Gastroesophageal sphincter (tissue), 4 donors: ENCODE measurements at regions not wholly inside any gene's neighbourhood (a gene's known extent, or its start where the extent isn't known, plus 50 kb on each side); places are given as distances from the start of the nearest gene placed in this dataset.
"Not testable (repeated sequence)": the region's sequence is repeated elsewhere in the genome, so short reads cannot be mapped to it uniquely, and the experiment has no call there.

Source experiments
- ATAC-seq: fragments of 150-250 bp; one replicate; pipeline ENCODE4 v1.9.1; 2016; ENCODE audit warnings: mild to moderate bottlenecking, moderate library complexity
- H3K27ac ChIP-seq, 4 donors: fragments of 200-600 bp; sonication (generic) in 3 of 4; 1 replicate in 3 of 4; 2 replicates in 1 of 4; pipeline ENCODE4 v1.5.1; 2016 to 2019
- H3K27me3 ChIP-seq: fragments of 200-600 bp; sonication (generic); one replicate; pipeline ENCODE4 v1.5.1; 2019
- H3K36me3 ChIP-seq, 2 donors: fragments of 200-600 bp; sonication (generic); one replicate each; pipeline ENCODE4 v1.5.1; 2019; ENCODE audit warnings: control low read depth in 1 of 2
- H3K4me1 ChIP-seq, 3 donors: fragments of 200-600 bp; sonication (generic); 1 replicate in 2 of 3; 2 replicates in 1 of 3; pipeline ENCODE4 v1.5.1; 2016 to 2019; ENCODE audit warnings: control low read depth in 2 of 3
- H3K4me3 ChIP-seq, 2 donors: fragments of 200-600 bp; sonication (generic); one replicate each; pipeline ENCODE4 v1.5.1; 2019; ENCODE audit warnings: mild to moderate bottlenecking in 1 of 2, moderate library complexity in 1 of 2
- H3K9me3 ChIP-seq, 3 donors: fragments of 200-600 bp; sonication (generic); one replicate each; pipeline ENCODE4 v1.5.1; 2017 to 2019; ENCODE audit warnings: control low read depth in 2 of 3
- EP300 ChIP-seq: sonication (generic); formaldehyde crosslinking; IDR thresholded peaks from one replicate; pipeline ENCODE4 v1.6.1; 2017; ENCODE audit warnings: antibody characterized with exemption, mild to moderate bottlenecking
- POLR2A ChIP-seq, 2 donors: fragments of 450-650 bp; IDR thresholded peaks; one replicate each; pipeline ENCODE4 v1.6.1; 2017; ENCODE audit warnings: antibody characterized with exemption in 2 of 2, mild to moderate bottlenecking in 2 of 2, moderate library complexity in 1 of 2
- POLR2AphosphoS5 ChIP-seq: sonication (generic); formaldehyde crosslinking; IDR thresholded peaks from one replicate; pipeline ENCODE4 v1.6.1; 2017; ENCODE audit warnings: antibody characterized with exemption
- WGBS, 2 donors: methylation state at CpG; one replicate each; pipeline ENCODE4 v1.1.5; 2018; ENCODE audit warnings: low coverage in 1 of 2; 5-methylcytosine and 5-hydroxymethylcytosine counted together
- TF ChIP-seq, protein P1 (sequence below), 4 experiments: fragments of 200-600 bp in 2 of 4; fragments of 450-650 bp in 2 of 4; sonication (generic) in 1 of 4; IDR thresholded peaks; one replicate each; pipeline ENCODE4 v1.5.1; 2017 to 2019; ENCODE audit warnings: antibody characterized with exemption in 4 of 4, mild to moderate bottlenecking in 2 of 4, moderate library complexity in 2 of 4

DNA sequence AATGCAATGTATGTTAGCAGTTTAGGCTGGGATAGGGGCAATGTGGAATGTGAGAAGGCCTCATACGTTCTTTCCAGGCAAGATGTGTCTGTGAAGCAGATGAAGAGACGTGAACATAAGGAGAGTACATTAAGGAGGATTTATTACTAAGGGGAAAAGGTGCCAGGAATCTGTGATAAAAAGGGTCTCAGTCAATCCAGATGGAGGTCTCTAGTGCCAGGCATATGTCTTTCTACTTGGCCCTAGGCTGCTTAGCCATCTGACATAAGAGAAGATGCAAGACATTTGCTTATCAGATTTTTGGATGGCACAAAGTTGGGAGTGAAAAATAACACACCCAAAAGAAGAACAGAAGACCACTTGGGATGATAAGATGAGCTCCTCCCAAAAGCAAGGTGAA is 93.0 kb upstream of the PRKG2 start:
- H3K9me3 ChIP-seq: no peaks in the 10 kb centered on the region
- WGBS, 2 donors: 57 to 87% methylated on average over 2 of the region's 2 CpGs
- no peak for ATAC-seq
- H3K27me3 ChIP-seq: no peaks in the 10 kb centered on the region
- TF ChIP-seq, protein P1, sequence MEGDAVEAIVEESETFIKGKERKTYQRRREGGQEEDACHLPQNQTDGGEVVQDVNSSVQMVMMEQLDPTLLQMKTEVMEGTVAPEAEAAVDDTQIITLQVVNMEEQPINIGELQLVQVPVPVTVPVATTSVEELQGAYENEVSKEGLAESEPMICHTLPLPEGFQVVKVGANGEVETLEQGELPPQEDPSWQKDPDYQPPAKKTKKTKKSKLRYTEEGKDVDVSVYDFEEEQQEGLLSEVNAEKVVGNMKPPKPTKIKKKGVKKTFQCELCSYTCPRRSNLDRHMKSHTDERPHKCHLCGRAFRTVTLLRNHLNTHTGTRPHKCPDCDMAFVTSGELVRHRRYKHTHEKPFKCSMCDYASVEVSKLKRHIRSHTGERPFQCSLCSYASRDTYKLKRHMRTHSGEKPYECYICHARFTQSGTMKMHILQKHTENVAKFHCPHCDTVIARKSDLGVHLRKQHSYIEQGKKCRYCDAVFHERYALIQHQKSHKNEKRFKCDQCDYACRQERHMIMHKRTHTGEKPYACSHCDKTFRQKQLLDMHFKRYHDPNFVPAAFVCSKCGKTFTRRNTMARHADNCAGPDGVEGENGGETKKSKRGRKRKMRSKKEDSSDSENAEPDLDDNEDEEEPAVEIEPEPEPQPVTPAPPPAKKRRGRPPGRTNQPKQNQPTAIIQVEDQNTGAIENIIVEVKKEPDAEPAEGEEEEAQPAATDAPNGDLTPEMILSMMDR (IDR thresholded peaks at IDR 0.05): no peak
- TF ChIP-seq POLR2A (IDR thresholded peaks at IDR 0.05) (no peak), POLR2AphosphoS5 (no peak), EP300 (no peak)
- H3K4me3 ChIP-seq: no peak overlapping the region
- H3K4me1 ChIP-seq: no peaks in the 10 kb centered on the region
- no peak overlapping the region for H3K27ac ChIP-seq
- no peaks in the 10 kb centered on the region for H3K36me3 ChIP-seq

DNA sequence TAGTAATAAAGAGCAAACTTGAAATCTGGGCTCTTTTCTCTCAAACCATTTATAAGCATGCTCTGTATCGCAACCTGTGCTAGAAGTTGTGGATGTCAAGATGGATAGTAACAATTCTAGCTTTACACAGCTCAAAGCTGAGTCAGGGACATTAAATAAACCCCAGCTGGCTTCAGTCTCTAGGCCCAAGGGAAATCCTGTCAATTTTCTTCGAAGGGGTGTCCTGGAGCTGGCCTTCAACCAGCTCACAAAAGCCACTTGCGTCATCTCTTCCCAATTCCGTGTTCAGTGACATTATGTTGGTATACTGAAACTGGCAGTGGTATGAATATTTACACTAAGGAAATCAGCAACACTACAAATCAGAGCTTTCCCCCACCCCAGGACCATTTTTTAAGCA is 89.8 kb upstream of the PRKG2 start:
- Histone ChIP-seq H3K4me1 (no peaks in the 10 kb centered on the region), H3K36me3 (no peaks in the 10 kb centered on the region), H3K4me3 (no peak overlapping the region), H3K27ac (no peak overlapping the region), H3K9me3 (no peaks in the 10 kb centered on the region), H3K27me3 (no peaks in the 10 kb centered on the region)
- ATAC-seq: no peak
- WGBS, 2 donors: 53 to 67% methylated on average over 4 of the region's 4 CpGs
- no peak for TF ChIP-seq POLR2AphosphoS5
- TF ChIP-seq EP300: no peak
- no peak for TF ChIP-seq POLR2A (IDR thresholded peaks at IDR 0.05)
- TF ChIP-seq, protein P1 (IDR thresholded peaks at IDR 0.05): no peak

DNA sequence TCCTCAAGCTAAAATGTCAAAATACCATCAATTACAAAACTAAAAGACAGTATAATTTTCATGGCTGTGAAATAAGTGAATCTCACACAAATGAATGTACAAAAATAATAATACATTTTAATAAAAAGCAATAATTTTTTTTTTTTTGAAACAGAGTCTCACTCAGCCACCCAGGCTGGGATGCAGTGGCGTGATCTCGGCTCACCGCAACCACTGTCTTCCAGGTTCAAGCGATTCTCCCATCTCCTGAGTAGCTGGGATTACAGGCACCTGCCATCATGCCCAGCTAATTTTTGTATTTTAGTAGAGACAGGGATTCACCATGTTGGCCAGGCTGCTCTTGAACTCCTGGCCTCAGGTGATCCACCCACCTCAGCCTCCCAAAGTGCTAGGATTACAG is 85.3 kb upstream of the PRKG2 start:
- H3K27me3 ChIP-seq, ATAC-seq, H3K36me3 ChIP-seq, H3K27ac ChIP-seq, H3K4me1 ChIP-seq, H3K4me3 ChIP-seq: not testable (repeated sequence)
- peaks cover 0 to 10% (median 0%) of the 10 kb centered on the region in 3 donors for H3K9me3 ChIP-seq
- WGBS, 2 donors: 95 to 97% methylated on average over 4 of the region's 4 CpGs

DNA sequence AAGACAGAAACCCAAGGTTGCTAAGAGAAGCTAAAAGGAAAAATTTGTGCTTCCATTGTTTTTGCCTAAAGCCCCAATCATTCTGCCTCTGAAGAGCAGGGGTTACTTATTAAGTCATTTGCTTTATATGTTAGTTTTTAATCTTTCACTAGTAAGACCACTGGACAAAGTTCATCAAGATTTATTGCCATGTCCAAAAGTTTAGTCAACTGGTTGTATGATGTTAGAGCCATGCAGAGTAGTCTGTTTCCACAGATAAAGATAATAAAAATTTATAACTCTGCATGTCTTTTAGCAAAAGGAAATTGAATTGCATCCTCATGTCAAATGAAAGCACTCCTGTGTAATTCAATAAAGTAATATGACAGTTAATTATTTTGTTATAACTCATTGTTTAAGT is 75.8 kb upstream of the PRKG2 start:
- no peak overlapping the region for H3K4me3 ChIP-seq
- TF ChIP-seq POLR2AphosphoS5 (no peak), EP300 (no peak), POLR2A (IDR thresholded peaks at IDR 0.05) (no peak)
- TF ChIP-seq, protein P1 (IDR thresholded peaks at IDR 0.05): no peak
- no peaks in the 10 kb centered on the region for H3K27me3 ChIP-seq
- no peak for ATAC-seq
- H3K9me3 ChIP-seq: no peaks in the 10 kb centered on the region
- H3K27ac ChIP-seq: no peak overlapping the region
- no peaks in the 10 kb centered on the region for H3K4me1 ChIP-seq
- no peaks in the 10 kb centered on the region for H3K36me3 ChIP-seq

DNA sequence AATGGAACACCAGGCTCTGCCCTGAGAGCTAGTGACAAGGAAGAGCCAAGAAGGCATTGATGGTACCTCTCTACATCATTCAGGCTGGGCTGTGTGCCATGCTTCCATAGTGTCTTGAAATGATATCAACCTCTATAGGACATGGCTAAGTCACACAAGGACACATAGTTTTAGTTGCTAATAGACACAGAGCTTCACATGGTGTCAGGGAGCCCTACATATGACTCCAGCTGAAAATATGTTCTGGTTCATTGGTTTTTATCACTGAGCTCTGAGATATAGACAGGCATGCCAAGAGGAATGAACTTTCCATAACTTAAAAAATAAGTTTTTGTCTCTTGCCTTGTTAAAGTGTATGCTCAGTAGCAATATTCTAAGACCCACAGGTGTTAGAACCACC is 72.1 kb upstream of the PRKG2 start:
- H3K27me3 ChIP-seq: no peaks in the 10 kb centered on the region
- TF ChIP-seq, protein P1 (IDR thresholded peaks at IDR 0.05): no peak
- no peak for TF ChIP-seq EP300
- TF ChIP-seq POLR2A (IDR thresholded peaks at IDR 0.05): no peak
- no peak for TF ChIP-seq POLR2AphosphoS5
- H3K9me3 ChIP-seq: no peaks in the 10 kb centered on the region
- H3K4me1 ChIP-seq: no peaks in the 10 kb centered on the region
- no peak overlapping the region for H3K27ac ChIP-seq
- ATAC-seq: no peak
- no peaks in the 10 kb centered on the region for H3K36me3 ChIP-seq
- H3K4me3 ChIP-seq: no peak overlapping the region

DNA sequence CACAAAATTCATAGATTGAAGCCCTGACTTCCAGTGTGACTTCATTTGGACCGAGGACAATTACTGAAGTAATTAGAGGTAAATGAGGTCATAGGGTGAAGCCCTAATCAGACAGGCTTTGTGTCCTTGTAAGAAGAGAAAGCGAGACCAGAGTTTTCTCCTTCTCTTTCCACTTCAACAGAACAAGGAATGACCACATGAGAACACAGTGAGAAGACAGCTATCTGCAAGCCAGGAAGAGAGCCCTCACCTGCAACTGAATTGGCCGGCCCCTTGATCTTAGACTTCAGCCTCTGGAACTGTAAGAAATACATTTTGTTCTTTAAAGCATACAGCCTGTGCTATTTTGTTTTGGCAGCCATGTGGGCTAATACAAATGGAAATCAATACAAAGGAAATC is 67.1 kb upstream of the PRKG2 start:
- Histone ChIP-seq H3K4me3 (no peak overlapping the region), H3K27me3 (no peaks in the 10 kb centered on the region), H3K27ac (no peak overlapping the region), H3K4me1 (no peaks in the 10 kb centered on the region), H3K36me3 (no peaks in the 10 kb centered on the region), H3K9me3 (no peaks in the 10 kb centered on the region)
- no peak for TF ChIP-seq EP300
- TF ChIP-seq POLR2AphosphoS5: no peak
- TF ChIP-seq POLR2A (IDR thresholded peaks at IDR 0.05): no peak
- TF ChIP-seq, protein P1 (IDR thresholded peaks at IDR 0.05): no peak
- no peak for ATAC-seq
- 67 to 86% methylated on average over 3 of the region's 3 CpGs for WGBS, 2 donors
